GM12878 (cell line): ENCODE measurements at regions not wholly inside any gene's neighbourhood (a gene's known extent, or its start where the extent isn't known, plus 50 kb on each side); places are given as distances from the start of the nearest gene placed in this dataset.

Source experiments
- ATAC-seq: fragments of 200-7000 bp; cut with Tn5 transposase; 3 replicates; pipeline ENCODE4 v1.9.1; 2020; ENCODE audit warnings: mild to moderate bottlenecking, moderate library complexity
- BruUV-seq: library from RNA; stranded (reverse); fragments of 400-500 nt; replicated peaks from 2 replicates; lab custom pipeline; 2021; lab: Mats Ljungman, UMichigan
- CTCF ChIA-PET: fragments of 300-600 bp; sonication (Branson Sonifier 250); formaldehyde crosslinking; extraction: SDS; loops from one replicate; lab custom pipeline; 2021; ENCODE audit warnings: inconsistent platforms; lab: Yijun Ruan, JAX
- POLR2A ChIA-PET: fragments of 350-600 bp; formaldehyde crosslinking; extraction: SDS; loops from one replicate; lab custom pipeline; 2021; ENCODE audit warnings: inconsistent platforms; lab: Charles Lee
- RAD21 ChIA-PET: fragments of 300-600 bp; sonication (Branson Sonifier 250); formaldehyde crosslinking; loops from one replicate; lab custom pipeline; 2023; ENCODE audit warnings: antibody characterized with exemption; ENCODE audit not compliant: unreplicated experiment; lab: Charles Lee
- SMC1A ChIA-PET: fragments of 300-600 bp; sonication (Branson Sonifier 250); formaldehyde crosslinking; loops from one replicate; lab custom pipeline; 2023; ENCODE audit not compliant: unreplicated experiment, uncharacterized antibody; lab: Charles Lee
- DNase-seq: peaks from one replicate; pipeline ENCODE4 v3.0.0-alpha.2; 2011; ENCODE audit warnings: low read depth, low spot score
- FAIRE-seq: peaks from 3 replicates; lab custom pipeline; 2011; peaks lifted over from hg19 to GRCh38; lab: Jason Lieb, UNC
- H2AFZ ChIP-seq: 2 replicates; pipeline ENCODE4 v1.6.0; 2011; ENCODE audit warnings: low read depth, low read length, control low read depth; ENCODE audit not compliant: control insufficient read depth
- H3K27ac ChIP-seq: 2 replicates; pipeline ENCODE4 v1.5.1; 2011; ENCODE audit warnings: control low read depth; ENCODE audit not compliant: control insufficient read depth, insufficient read depth
- H3K27me3 ChIP-seq, 2 experiments: replicated peaks in 1 of 2; 2 replicates each; pipeline versions ENCODE4 v1.6.0 to v1.6.1; 2011; ENCODE audit warnings: low read length in 1 of 2; ENCODE audit not compliant: control insufficient read depth in 2 of 2, insufficient read depth in 2 of 2
- H3K36me3 ChIP-seq, 2 experiments: 2 replicates each; pipeline ENCODE4 v1.5.1; 2011; ENCODE audit warnings: low read length in 1 of 2; ENCODE audit not compliant: control insufficient read depth in 2 of 2, insufficient read depth in 2 of 2
- H3K4me1 ChIP-seq: 2 replicates; pipeline ENCODE4 v1.6.1; 2011; ENCODE audit warnings: mild to moderate bottlenecking, low read length, moderate library complexity, mixed read lengths; ENCODE audit not compliant: control insufficient read depth, insufficient read depth
- H3K4me2 ChIP-seq: 2 replicates; pipeline ENCODE4 v1.6.0; 2011; ENCODE audit warnings: control low read depth; ENCODE audit not compliant: control insufficient read depth, insufficient read depth
- H3K4me3 ChIP-seq: fragments of 200-600 bp; sonication (generic); 2 replicates; pipeline ENCODE4 v1.5.1; 2016
- H3K79me2 ChIP-seq: 2 replicates; pipeline ENCODE4 v1.6.0; 2011; ENCODE audit warnings: low read length; ENCODE audit not compliant: control insufficient read depth, insufficient read depth
- H3K9ac ChIP-seq: 2 replicates; pipeline ENCODE4 v1.8.0; 2011; ENCODE audit warnings: low read length, control low read depth, mixed read lengths; ENCODE audit not compliant: control insufficient read depth, insufficient read depth
- H3K9me3 ChIP-seq: replicated peaks from 3 replicates; pipeline ENCODE4 v1.5.1; 2011; ENCODE audit warnings: mild to moderate bottlenecking, low read length; ENCODE audit not compliant: control insufficient read depth, insufficient read depth
- H4K20me1 ChIP-seq: 2 replicates; pipeline ENCODE4 v1.6.0; 2011; ENCODE audit not compliant: control insufficient read depth, insufficient read depth
- ATF3 ChIP-seq: IDR thresholded peaks from 2 replicates; pipeline ENCODE4 v1.6.1; 2011; ENCODE audit warnings: low read depth, mild to moderate bottlenecking, low read length, moderate library complexity, borderline replicate concordance; ENCODE audit errors: extremely low read depth
- IKZF2 ChIP-seq, 2 experiments: fragments of 450-650 bp; IDR thresholded peaks; 2 replicates each; pipeline ENCODE4 v1.6.1; 2017; ENCODE audit warnings: mild to moderate bottlenecking in 2 of 2, moderate library complexity in 2 of 2
- MYC ChIP-seq: IDR thresholded peaks from 2 replicates; pipeline ENCODE4 v1.6.1; 2011; ENCODE audit warnings: mild to moderate bottlenecking, low read length, moderate library complexity, inconsistent platforms; ENCODE audit not compliant: insufficient read depth, insufficient replicate concordance, insufficient read length, severe bottlenecking
- NFIC ChIP-seq: IDR thresholded peaks from 2 replicates; pipeline ENCODE4 v1.6.1; 2012; ENCODE audit warnings: low read depth, mild to moderate bottlenecking, inconsistent platforms, low read length, moderate library complexity
- NR2C1 ChIP-seq: fragments of 450-650 bp; IDR thresholded peaks from 2 replicates; pipeline ENCODE4 v1.6.1; 2017; ENCODE audit warnings: antibody characterized with exemption, mild to moderate bottlenecking, moderate library complexity
- POLR2AphosphoS2 ChIP-seq: IDR thresholded peaks from 2 replicates; pipeline ENCODE4 v1.6.1; 2011; ENCODE audit warnings: low read depth, mild to moderate bottlenecking, low read length, improper control_type of control experiment, moderate library complexity
- TCF3 ChIP-seq: IDR thresholded peaks from 2 replicates; pipeline ENCODE4 v1.6.1; 2012; ENCODE audit warnings: low read depth, mild to moderate bottlenecking, low read length, borderline replicate concordance; ENCODE audit not compliant: insufficient read depth
- USF2 ChIP-seq: IDR thresholded peaks from 2 replicates; pipeline ENCODE4 v1.6.1; 2011; ENCODE audit warnings: low read depth, low read length, improper control_type of control experiment, borderline replicate concordance
- ZNF274 ChIP-seq: IDR thresholded peaks from one replicate; pipeline ENCODE4 v1.8.0; 2011; ENCODE audit not compliant: insufficient read length, insufficient read depth
- WGBS: methylation state at CpG from one replicate; pipeline ENCODE4 v1.1.6; 2016; ENCODE audit warnings: low lambda C conversion rate; ENCODE audit not compliant: insufficient replicate concordance, insufficient coverage; ENCODE audit errors: missing lambda C conversion rate; 5-methylcytosine and 5-hydroxymethylcytosine counted together
- in situ Hi-C: fragments of 300-500 bp; cut with MboI; formaldehyde crosslinking; loops from 9 replicates; pipeline ENCODE4 v1.14.3; 2018; ENCODE audit warnings: mixed read lengths
- intact Hi-C: fragments of 100-400 bp; cut with micrococcal nuclease; formaldehyde crosslinking; loops from one replicate; pipeline ENCODE4 v1.14.2; 2022; ENCODE audit not compliant: unreplicated experiment
- TF ChIP-seq, protein P1 (sequence below): fragments of 450-650 bp; IDR thresholded peaks from 2 replicates; pipeline ENCODE4 v1.6.1; 2014; ENCODE audit warnings: mild to moderate bottlenecking
- TF ChIP-seq, protein P2 (sequence below): fragments of 450-650 bp; IDR thresholded peaks from 2 replicates; pipeline ENCODE4 v1.6.1; 2016; ENCODE audit warnings: mild to moderate bottlenecking, moderate library complexity, borderline replicate concordance
- TF ChIP-seq, protein P3 (sequence below): IDR thresholded peaks from 2 replicates; pipeline ENCODE4 v1.6.1; 2012; ENCODE audit warnings: mild to moderate bottlenecking, low read depth, low read length

DNA sequence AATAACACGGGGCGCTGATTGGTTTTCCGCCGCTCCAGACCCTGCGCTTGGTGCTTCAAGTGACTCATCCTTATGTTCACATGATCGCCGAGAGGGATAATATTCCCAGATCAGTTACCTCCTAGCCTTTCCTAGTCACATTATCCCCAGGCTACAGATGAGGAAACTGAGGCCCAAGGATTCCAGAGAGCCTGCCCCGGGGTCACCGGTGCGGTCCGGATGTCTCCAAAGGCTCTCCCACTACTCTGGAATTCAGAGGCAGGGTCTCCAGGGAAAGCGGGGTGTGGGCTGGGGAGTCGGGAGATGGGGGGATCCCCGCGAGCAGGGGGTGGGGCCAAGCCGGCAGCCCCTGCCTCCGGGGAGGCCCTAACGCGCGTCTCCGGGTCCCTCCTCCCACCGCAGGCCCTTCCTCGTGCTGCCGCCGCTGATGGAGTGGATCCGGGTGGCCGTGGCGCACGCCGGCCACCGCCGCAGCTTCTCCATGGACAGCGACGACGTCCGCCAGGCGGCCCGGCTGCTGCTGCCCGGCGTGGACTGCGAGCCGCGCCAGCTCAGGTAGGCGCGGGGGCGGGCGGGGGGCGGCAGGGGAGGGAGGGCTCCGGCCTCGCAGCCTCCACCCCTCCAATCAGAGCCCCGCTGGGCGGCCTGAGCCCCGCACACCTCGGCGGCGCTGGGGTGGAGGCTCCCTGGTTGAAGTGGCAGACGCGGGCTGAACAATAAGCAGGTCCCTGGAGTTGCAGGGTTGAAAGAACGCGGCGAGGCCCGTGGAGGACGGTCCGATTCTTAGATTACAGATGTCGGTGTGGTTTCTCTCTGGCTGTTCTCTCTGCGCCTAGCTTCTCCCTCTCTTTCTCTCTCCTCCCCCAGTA lies 104.6 kb upstream of the PWP1 start:
- no peak overlapping the region for H2AFZ ChIP-seq
- TF ChIP-seq, protein P1, sequence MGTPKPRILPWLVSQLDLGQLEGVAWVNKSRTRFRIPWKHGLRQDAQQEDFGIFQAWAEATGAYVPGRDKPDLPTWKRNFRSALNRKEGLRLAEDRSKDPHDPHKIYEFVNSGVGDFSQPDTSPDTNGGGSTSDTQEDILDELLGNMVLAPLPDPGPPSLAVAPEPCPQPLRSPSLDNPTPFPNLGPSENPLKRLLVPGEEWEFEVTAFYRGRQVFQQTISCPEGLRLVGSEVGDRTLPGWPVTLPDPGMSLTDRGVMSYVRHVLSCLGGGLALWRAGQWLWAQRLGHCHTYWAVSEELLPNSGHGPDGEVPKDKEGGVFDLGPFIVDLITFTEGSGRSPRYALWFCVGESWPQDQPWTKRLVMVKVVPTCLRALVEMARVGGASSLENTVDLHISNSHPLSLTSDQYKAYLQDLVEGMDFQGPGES: no peak
- no peak for TF ChIP-seq MYC
- TF ChIP-seq ZNF274: no peak
- TF ChIP-seq, protein P2, sequence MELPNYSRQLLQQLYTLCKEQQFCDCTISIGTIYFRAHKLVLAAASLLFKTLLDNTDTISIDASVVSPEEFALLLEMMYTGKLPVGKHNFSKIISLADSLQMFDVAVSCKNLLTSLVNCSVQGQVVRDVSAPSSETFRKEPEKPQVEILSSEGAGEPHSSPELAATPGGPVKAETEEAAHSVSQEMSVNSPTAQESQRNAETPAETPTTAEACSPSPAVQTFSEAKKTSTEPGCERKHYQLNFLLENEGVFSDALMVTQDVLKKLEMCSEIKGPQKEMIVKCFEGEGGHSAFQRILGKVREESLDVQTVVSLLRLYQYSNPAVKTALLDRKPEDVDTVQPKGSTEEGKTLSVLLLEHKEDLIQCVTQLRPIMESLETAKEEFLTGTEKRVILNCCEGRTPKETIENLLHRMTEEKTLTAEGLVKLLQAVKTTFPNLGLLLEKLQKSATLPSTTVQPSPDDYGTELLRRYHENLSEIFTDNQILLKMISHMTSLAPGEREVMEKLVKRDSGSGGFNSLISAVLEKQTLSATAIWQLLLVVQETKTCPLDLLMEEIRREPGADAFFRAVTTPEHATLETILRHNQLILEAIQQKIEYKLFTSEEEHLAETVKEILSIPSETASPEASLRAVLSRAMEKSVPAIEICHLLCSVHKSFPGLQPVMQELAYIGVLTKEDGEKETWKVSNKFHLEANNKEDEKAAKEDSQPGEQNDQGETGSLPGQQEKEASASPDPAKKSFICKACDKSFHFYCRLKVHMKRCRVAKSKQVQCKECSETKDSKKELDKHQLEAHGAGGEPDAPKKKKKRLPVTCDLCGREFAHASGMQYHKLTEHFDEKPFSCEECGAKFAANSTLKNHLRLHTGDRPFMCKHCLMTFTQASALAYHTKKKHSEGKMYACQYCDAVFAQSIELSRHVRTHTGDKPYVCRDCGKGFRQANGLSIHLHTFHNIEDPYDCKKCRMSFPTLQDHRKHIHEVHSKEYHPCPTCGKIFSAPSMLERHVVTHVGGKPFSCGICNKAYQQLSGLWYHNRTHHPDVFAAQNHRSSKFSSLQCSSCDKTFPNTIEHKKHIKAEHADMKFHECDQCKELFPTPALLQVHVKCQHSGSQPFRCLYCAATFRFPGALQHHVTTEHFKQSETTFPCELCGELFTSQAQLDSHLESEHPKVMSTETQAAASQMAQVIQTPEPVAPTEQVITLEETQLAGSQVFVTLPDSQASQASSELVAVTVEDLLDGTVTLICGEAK: no peak
- TF ChIP-seq USF2: no peak
- TF ChIP-seq NR2C1: no peak
- TF ChIP-seq ATF3: no peak
- no peak for TF ChIP-seq IKZF2 (IDR thresholded peaks at IDR 0.05)
- no peak for TF ChIP-seq TCF3
- TF ChIP-seq, protein P3, sequence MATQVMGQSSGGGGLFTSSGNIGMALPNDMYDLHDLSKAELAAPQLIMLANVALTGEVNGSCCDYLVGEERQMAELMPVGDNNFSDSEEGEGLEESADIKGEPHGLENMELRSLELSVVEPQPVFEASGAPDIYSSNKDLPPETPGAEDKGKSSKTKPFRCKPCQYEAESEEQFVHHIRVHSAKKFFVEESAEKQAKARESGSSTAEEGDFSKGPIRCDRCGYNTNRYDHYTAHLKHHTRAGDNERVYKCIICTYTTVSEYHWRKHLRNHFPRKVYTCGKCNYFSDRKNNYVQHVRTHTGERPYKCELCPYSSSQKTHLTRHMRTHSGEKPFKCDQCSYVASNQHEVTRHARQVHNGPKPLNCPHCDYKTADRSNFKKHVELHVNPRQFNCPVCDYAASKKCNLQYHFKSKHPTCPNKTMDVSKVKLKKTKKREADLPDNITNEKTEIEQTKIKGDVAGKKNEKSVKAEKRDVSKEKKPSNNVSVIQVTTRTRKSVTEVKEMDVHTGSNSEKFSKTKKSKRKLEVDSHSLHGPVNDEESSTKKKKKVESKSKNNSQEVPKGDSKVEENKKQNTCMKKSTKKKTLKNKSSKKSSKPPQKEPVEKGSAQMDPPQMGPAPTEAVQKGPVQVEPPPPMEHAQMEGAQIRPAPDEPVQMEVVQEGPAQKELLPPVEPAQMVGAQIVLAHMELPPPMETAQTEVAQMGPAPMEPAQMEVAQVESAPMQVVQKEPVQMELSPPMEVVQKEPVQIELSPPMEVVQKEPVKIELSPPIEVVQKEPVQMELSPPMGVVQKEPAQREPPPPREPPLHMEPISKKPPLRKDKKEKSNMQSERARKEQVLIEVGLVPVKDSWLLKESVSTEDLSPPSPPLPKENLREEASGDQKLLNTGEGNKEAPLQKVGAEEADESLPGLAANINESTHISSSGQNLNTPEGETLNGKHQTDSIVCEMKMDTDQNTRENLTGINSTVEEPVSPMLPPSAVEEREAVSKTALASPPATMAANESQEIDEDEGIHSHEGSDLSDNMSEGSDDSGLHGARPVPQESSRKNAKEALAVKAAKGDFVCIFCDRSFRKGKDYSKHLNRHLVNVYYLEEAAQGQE: no peak
- no peak for TF ChIP-seq POLR2AphosphoS2
- TF ChIP-seq NFIC: no peak

More for the DNA sequence above, 104.6 kb upstream of the PWP1 start:
- peaks cover 0 to 5% of the 10 kb centered on the region in 2 experiments; a peak in 2 of 4 replicates for H3K27me3 ChIP-seq
- RAD21 ChIA-PET: no interaction called here
- no TSS peak for BruUV-seq
- ATAC-seq (no peak), FAIRE-seq (no peak), DNase-seq (no peak)
- SMC1A ChIA-PET: no interaction called here
- H3K4me1 ChIP-seq: no peaks in the 10 kb centered on the region
- in situ Hi-C loops (no loop called here), intact Hi-C loops (no loop called here)
- H3K9me3 ChIP-seq: no peaks in the 10 kb centered on the region
- no peak overlapping the region for H3K27ac ChIP-seq
- H4K20me1 ChIP-seq: no peaks in the 10 kb centered on the region
- no peak overlapping the region for H3K4me2 ChIP-seq
- POLR2A ChIA-PET: no interaction called here
- CTCF ChIA-PET: no interaction called here
- 80% methylated on average over 36 of the region's 66 CpGs for WGBS
- H3K9ac ChIP-seq: no peak overlapping the region
- H3K4me3 ChIP-seq: no peak overlapping the region
- no peaks in the 10 kb centered on the region for H3K79me2 ChIP-seq
- H3K36me3 ChIP-seq: no peaks in the 10 kb centered on the region
